Lung (tissue), 11 donors: ENCODE measurements at regions not wholly inside any gene's neighbourhood (a gene's known extent, or its start where the extent isn't known, plus 50 kb on each side); places are given as distances from the start of the nearest gene placed in this dataset.

Experiments
- ATAC-seq: fragments of 200-7000 bp; cut with Tn5 transposase; one replicate; pipeline ENCODE4 v1.9.1; 2020; ENCODE audit warnings: moderate number of reproducible peaks; ENCODE audit not compliant: insufficient read depth, low FRiP score
- DNase-seq, 3 donors: peaks; one replicate each; pipeline ENCODE4 v3.0.0-alpha.2; 2013 to 2017
- H3K27ac ChIP-seq, 2 donors: one replicate each; pipeline ENCODE4 v1.5.1; 2013; ENCODE audit warnings: mild to moderate bottlenecking in 2 of 2, moderate library complexity in 2 of 2, control low read depth in 1 of 2, inconsistent platforms in 1 of 2, low read depth in 1 of 2, low read length in 1 of 2
- H3K27me3 ChIP-seq, 3 donors: one replicate each; pipeline ENCODE4 v1.5.1; 2013; ENCODE audit warnings: low read length in 2 of 3; ENCODE audit not compliant: control insufficient read depth in 3 of 3, insufficient read depth in 3 of 3
- H3K36me3 ChIP-seq, 4 donors: one replicate each; pipeline ENCODE4 v1.5.1; 2013; ENCODE audit warnings: low read length in 4 of 4, mild to moderate bottlenecking in 1 of 4, moderate library complexity in 1 of 4; ENCODE audit not compliant: control insufficient read depth in 4 of 4, insufficient read depth in 4 of 4
- H3K4me1 ChIP-seq, 5 donors: one replicate each; pipeline ENCODE4 v1.5.1; 2013; ENCODE audit warnings: low read length in 5 of 5, mild to moderate bottlenecking in 2 of 5, moderate library complexity in 1 of 5; ENCODE audit not compliant: control insufficient read depth in 5 of 5, insufficient read depth in 5 of 5
- H3K4me3 ChIP-seq: one replicate; pipeline ENCODE4 v1.5.1; 2013; ENCODE audit warnings: mild to moderate bottlenecking, control low read depth, moderate library complexity
- H3K9ac ChIP-seq, 2 donors: one replicate each; pipeline ENCODE4 v1.5.1; 2013; ENCODE audit warnings: low read length in 2 of 2, control low read depth in 1 of 2; ENCODE audit not compliant: insufficient read depth in 1 of 2
- H3K9me3 ChIP-seq, 4 donors: one replicate each; pipeline ENCODE4 v1.5.1; 2013; ENCODE audit warnings: low read length in 3 of 4, mild to moderate bottlenecking in 1 of 4, moderate library complexity in 1 of 4; ENCODE audit not compliant: control insufficient read depth in 4 of 4, insufficient read depth in 3 of 4
- CTCF ChIP-seq: IDR thresholded peaks from 2 replicates; pipeline ENCODE4 v1.5.1; 2012; ENCODE audit warnings: mild to moderate bottlenecking; ENCODE audit errors: control extremely low read depth, extremely low read depth
- WGBS, 2 donors: extraction: QIAGEN DNeasy Blood & Tissue Kit; methylation state at CpG; one replicate each; pipeline ENCODE4 v1.1.7; 2013; 5-methylcytosine and 5-hydroxymethylcytosine counted together
- donor health status: control.
- donor health status: control.
- donor health status: Bipolar disorder and iron deficiency.
- donor health status: healthy.
- donor health status: DM: yes; HTN: yes; CAD: no.

- peaks cover 0 to 10% (median 4%) of the 10 kb centered on the region in 5 donors for H3K4me1 ChIP-seq
- peaks cover 0 to 7% (median 1%) of the 10 kb centered on the region in 4 donors for H3K9me3 ChIP-seq
- DNase-seq, result peak in 1 of 3 donors; percentile 9
- TF ChIP-seq CTCF, result no peak
- no peak overlapping the region for H3K27ac ChIP-seq
- H3K36me3 ChIP-seq, result peaks cover 0 to 14% (median 5%) of the 10 kb centered on the region in 4 donors
- WGBS, 2 donors, result 34 to 85% methylated on average over 1 of the region's 1 CpG
- H3K9ac ChIP-seq, result no peak overlapping the region
- ATAC-seq, result no peak
- no peaks in the 10 kb centered on the region for H3K27me3 ChIP-seq
- no peak overlapping the region for H3K4me3 ChIP-seq
These were observed 173.4 kb upstream of the CELF2 start for GRCh38 chr10:10844251-10844650.

GRCh38 chr10:10845185-10845584, 172.5 kb upstream of the CELF2 start:
- H3K4me3 ChIP-seq, result no peak overlapping the region
- ATAC-seq, result no peak
- TF ChIP-seq CTCF, result no peak
- peaks cover 0 to 10% (median 4%) of the 10 kb centered on the region in 5 donors for H3K4me1 ChIP-seq
- H3K9me3 ChIP-seq, result no peaks in the 10 kb centered on the region
- peak in 1 of 3 donors; percentile 33 for DNase-seq
- WGBS, 2 donors, result 45 to 70% methylated on average over 2 of the region's 2 CpGs
- no peak overlapping the region for H3K27ac ChIP-seq
- H3K9ac ChIP-seq, result peak overlapping the region in 1 of 2 donors; percentile 42
- no peaks in the 10 kb centered on the region for H3K27me3 ChIP-seq
- peaks cover 0 to 8% (median under 1%) of the 10 kb centered on the region in 4 donors for H3K36me3 ChIP-seq

GRCh38 chr10:10845826-10846503, 171.7 kb upstream of the CELF2 start:
- Histone ChIP-seq H3K27ac (no peak overlapping the region), H3K4me3 (no peak overlapping the region), H3K9ac (no peak overlapping the region), H3K4me1 (peaks cover 0 to 18% (median 4%) of the 10 kb centered on the region in 5 donors), H3K36me3 (peaks cover 0 to 8% (median 0%) of the 10 kb centered on the region in 4 donors), H3K9me3 (no peaks in the 10 kb centered on the region), H3K27me3 (no peaks in the 10 kb centered on the region)
- no peak for TF ChIP-seq CTCF
- ATAC-seq, result no peak
- WGBS, 2 donors, result 86 to 87% methylated on average over 11 of the region's 11 CpGs
- DNase-seq, result no peak
